Neural progenitor cell (in vitro differentiated cells): ENCODE measurements at regions not wholly inside any gene's neighbourhood (a gene's known extent, or its start where the extent isn't known, plus 50 kb on each side); places are given as distances from the start of the nearest gene placed in this dataset.

Source experiments
- DNase-seq: peaks from one replicate; pipeline ENCODE4 v3.0.0-alpha.2; 2016; ENCODE audit warnings: low spot score
- H2AFZ ChIP-seq: fragments of 200-600 bp; sonication (generic); replicated peaks from 2 replicates; pipeline ENCODE4 v1.6.1; 2016; ENCODE audit warnings: antibody characterized with exemption
- H3F3A ChIP-seq: fragments of 200-600 bp; sonication (generic); 2 replicates; pipeline ENCODE4 v1.6.1; 2016; ENCODE audit warnings: antibody characterized with exemption, low read depth
- H3K27ac ChIP-seq: fragments of 200-600 bp; sonication (generic); 2 replicates; pipeline ENCODE4 v1.5.1; 2016; ENCODE audit warnings: mild to moderate bottlenecking
- H3K27me3 ChIP-seq: fragments of 200-600 bp; sonication (generic); 2 replicates; pipeline ENCODE4 v1.6.1; 2016; ENCODE audit warnings: mild to moderate bottlenecking, moderate library complexity
- H3K36me3 ChIP-seq: fragments of 200-600 bp; sonication (generic); 2 replicates; pipeline ENCODE4 v1.5.1; 2016
- H3K4me1 ChIP-seq: fragments of 200-600 bp; sonication (generic); 2 replicates; pipeline ENCODE4 v1.6.1; 2016; ENCODE audit warnings: mixed run types
- H3K4me2 ChIP-seq: fragments of 200-600 bp; sonication (generic); 2 replicates; pipeline ENCODE4 v1.6.1; 2016
- H3K4me3 ChIP-seq: fragments of 200-600 bp; sonication (generic); 2 replicates; pipeline ENCODE4 v1.5.1; 2016
- H3K79me2 ChIP-seq: fragments of 200-600 bp; sonication (generic); 2 replicates; pipeline ENCODE4 v1.6.1; 2016; ENCODE audit warnings: low read depth
- H3K9ac ChIP-seq: fragments of 200-600 bp; sonication (generic); 2 replicates; pipeline ENCODE4 v1.6.1; 2016
- H3K9me3 ChIP-seq: fragments of 200-600 bp; sonication (generic); 2 replicates; pipeline ENCODE4 v1.5.1; 2016; ENCODE audit warnings: low read depth
- H4K20me1 ChIP-seq: fragments of 200-600 bp; sonication (generic); 2 replicates; pipeline ENCODE4 v1.6.1; 2016; ENCODE audit warnings: low read depth
- H3K27ac Mint-ChIP-seq: 3 replicates; pipeline ENCODE4 v1.8.0; 2021; ENCODE audit warnings: mixed read lengths
- H3K27me3 Mint-ChIP-seq: 2 replicates; pipeline ENCODE4 v1.8.0; 2022; ENCODE audit warnings: low read depth, mild to moderate bottlenecking, inconsistent platforms, moderate library complexity, mixed read lengths; ENCODE audit not compliant: insufficient read depth
- H3K36me3 Mint-ChIP-seq: 3 replicates; pipeline ENCODE4 v1.8.0; 2021; ENCODE audit warnings: mixed read lengths
- H3K4me1 Mint-ChIP-seq: 3 replicates; pipeline ENCODE4 v1.8.0; 2021; ENCODE audit warnings: mixed read lengths
- H3K4me3 Mint-ChIP-seq: 3 replicates; pipeline ENCODE4 v1.8.0; 2021; ENCODE audit warnings: mild to moderate bottlenecking, moderate library complexity, mixed read lengths
- H3K9me3 Mint-ChIP-seq: 3 replicates; pipeline ENCODE4 v1.8.0; 2020; ENCODE audit warnings: mixed read lengths
- EZH2 ChIP-seq: fragments of 200-600 bp; sonication (generic); IDR thresholded peaks from 2 replicates; pipeline ENCODE4 v1.6.1; 2017; ENCODE audit warnings: antibody characterized with exemption, mild to moderate bottlenecking, moderate library complexity
- EZH2phosphoT487 ChIP-seq: fragments of 200-600 bp; sonication (generic); IDR thresholded peaks from 2 replicates; pipeline ENCODE4 v1.6.1; 2017; ENCODE audit warnings: antibody characterized with exemption
- TF ChIP-seq, protein P1 (sequence below): fragments of 200-600 bp; sonication (generic); IDR thresholded peaks from 2 replicates; pipeline ENCODE4 v1.5.1; 2017; ENCODE audit warnings: antibody characterized with exemption, mild to moderate bottlenecking

- peaks cover 15% of the 10 kb centered on the region for H3K9me3 Mint-ChIP-seq
- Histone ChIP-seq H4K20me1 (no peaks in the 10 kb centered on the region), H3K4me2 (no peak overlapping the region), H3F3A (no peaks in the 10 kb centered on the region), H3K36me3 (no peaks in the 10 kb centered on the region), H3K4me3 (no peak overlapping the region), H2AFZ (no peak overlapping the region), H3K27me3 (no peaks in the 10 kb centered on the region), H3K9ac (no peak overlapping the region), H3K4me1 (no peaks in the 10 kb centered on the region), H3K79me2 (no peaks in the 10 kb centered on the region), H3K27ac (no peak overlapping the region), H3K9me3 (no peaks in the 10 kb centered on the region)
- H3K27me3 Mint-ChIP-seq: no peaks in the 10 kb centered on the region
- peaks cover 24% of the 10 kb centered on the region for H3K4me1 Mint-ChIP-seq
- H3K27ac Mint-ChIP-seq: no peak overlapping the region
- H3K36me3 Mint-ChIP-seq: peaks cover 11% of the 10 kb centered on the region
- DNase-seq: no peak
- TF ChIP-seq EZH2 (no peak), EZH2phosphoT487 (no peak)
- TF ChIP-seq, protein P1, sequence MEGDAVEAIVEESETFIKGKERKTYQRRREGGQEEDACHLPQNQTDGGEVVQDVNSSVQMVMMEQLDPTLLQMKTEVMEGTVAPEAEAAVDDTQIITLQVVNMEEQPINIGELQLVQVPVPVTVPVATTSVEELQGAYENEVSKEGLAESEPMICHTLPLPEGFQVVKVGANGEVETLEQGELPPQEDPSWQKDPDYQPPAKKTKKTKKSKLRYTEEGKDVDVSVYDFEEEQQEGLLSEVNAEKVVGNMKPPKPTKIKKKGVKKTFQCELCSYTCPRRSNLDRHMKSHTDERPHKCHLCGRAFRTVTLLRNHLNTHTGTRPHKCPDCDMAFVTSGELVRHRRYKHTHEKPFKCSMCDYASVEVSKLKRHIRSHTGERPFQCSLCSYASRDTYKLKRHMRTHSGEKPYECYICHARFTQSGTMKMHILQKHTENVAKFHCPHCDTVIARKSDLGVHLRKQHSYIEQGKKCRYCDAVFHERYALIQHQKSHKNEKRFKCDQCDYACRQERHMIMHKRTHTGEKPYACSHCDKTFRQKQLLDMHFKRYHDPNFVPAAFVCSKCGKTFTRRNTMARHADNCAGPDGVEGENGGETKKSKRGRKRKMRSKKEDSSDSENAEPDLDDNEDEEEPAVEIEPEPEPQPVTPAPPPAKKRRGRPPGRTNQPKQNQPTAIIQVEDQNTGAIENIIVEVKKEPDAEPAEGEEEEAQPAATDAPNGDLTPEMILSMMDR: no peak
- H3K4me3 Mint-ChIP-seq: no peak overlapping the region
Observed at GRCh38 chr5:119816055-119816454, 186.7 kb downstream of the FAM170A start.

- Histone ChIP-seq H3K36me3 (no peaks in the 10 kb centered on the region), H3K4me3 (no peak overlapping the region), H3K9me3 (no peaks in the 10 kb centered on the region), H3K9ac (no peak overlapping the region), H3K4me2 (no peak overlapping the region), H3K4me1 (no peaks in the 10 kb centered on the region), H3K27ac (no peak overlapping the region), H2AFZ (no peak overlapping the region), H3F3A (no peaks in the 10 kb centered on the region), H4K20me1 (no peaks in the 10 kb centered on the region), H3K79me2 (no peaks in the 10 kb centered on the region), H3K27me3 (no peaks in the 10 kb centered on the region)
- DNase-seq: no peak
- H3K27ac Mint-ChIP-seq: no peak overlapping the region
- no peak overlapping the region for H3K4me3 Mint-ChIP-seq
- no peaks in the 10 kb centered on the region for H3K9me3 Mint-ChIP-seq
- H3K36me3 Mint-ChIP-seq: peaks cover 1% of the 10 kb centered on the region
- TF ChIP-seq EZH2phosphoT487: no peak
- H3K4me1 Mint-ChIP-seq: peaks cover 2% of the 10 kb centered on the region
- no peaks in the 10 kb centered on the region for H3K27me3 Mint-ChIP-seq
Observed at GRCh38 chr5:119820016-119820415, 190.7 kb downstream of the FAM170A start.

- Histone ChIP-seq H3F3A (no peaks in the 10 kb centered on the region), H3K9ac (no peak overlapping the region), H3K4me1 (no peaks in the 10 kb centered on the region), H3K36me3 (no peaks in the 10 kb centered on the region), H3K79me2 (no peaks in the 10 kb centered on the region), H2AFZ (no peak overlapping the region), H4K20me1 (no peaks in the 10 kb centered on the region), H3K9me3 (no peaks in the 10 kb centered on the region), H3K4me3 (no peak overlapping the region), H3K27me3 (no peaks in the 10 kb centered on the region), H3K27ac (no peak overlapping the region), H3K4me2 (no peak overlapping the region)
- H3K27me3 Mint-ChIP-seq: no peaks in the 10 kb centered on the region
- no peaks in the 10 kb centered on the region for H3K4me1 Mint-ChIP-seq
- TF ChIP-seq EZH2: no peak
- TF ChIP-seq, protein P1: no peak
- TF ChIP-seq EZH2phosphoT487: no peak
- H3K36me3 Mint-ChIP-seq: no peaks in the 10 kb centered on the region
- no peak overlapping the region for H3K4me3 Mint-ChIP-seq
- H3K9me3 Mint-ChIP-seq: no peaks in the 10 kb centered on the region
- no peak for DNase-seq
- H3K27ac Mint-ChIP-seq: no peak overlapping the region
Observed at GRCh38 chr5:119820608-119821007, 191.2 kb downstream of the FAM170A start.

- H3K27ac Mint-ChIP-seq: no peak overlapping the region
- no peak for DNase-seq
- Histone ChIP-seq H3K4me1 (peaks cover 4% of the 10 kb centered on the region), H3K36me3 (no peaks in the 10 kb centered on the region), H3K4me3 (no peak overlapping the region), H3K27ac (no peak overlapping the region), H2AFZ (no peak overlapping the region), H3K4me2 (no peak overlapping the region), H3K79me2 (no peaks in the 10 kb centered on the region), H3K27me3 (no peaks in the 10 kb centered on the region), H3K9ac (no peak overlapping the region), H3K9me3 (no peaks in the 10 kb centered on the region), H4K20me1 (no peaks in the 10 kb centered on the region), H3F3A (no peaks in the 10 kb centered on the region)
- TF ChIP-seq EZH2phosphoT487 (no peak), EZH2 (no peak)
- TF ChIP-seq, protein P1: no peak
- H3K4me3 Mint-ChIP-seq: no peak overlapping the region
- H3K9me3 Mint-ChIP-seq: no peaks in the 10 kb centered on the region
- no peaks in the 10 kb centered on the region for H3K27me3 Mint-ChIP-seq
- H3K36me3 Mint-ChIP-seq: peaks cover 1% of the 10 kb centered on the region
- peaks cover 6% of the 10 kb centered on the region for H3K4me1 Mint-ChIP-seq
Observed at GRCh38 chr5:119828541-119828940, 199.2 kb downstream of the FAM170A start.
